Common myeloid progenitor, CD34-positive (primary cell): ENCODE measurements at regions not wholly inside any gene's neighbourhood (a gene's known extent, or its start where the extent isn't known, plus 50 kb on each side); places are given as distances from the start of the nearest gene placed in this dataset.

Experiments used
- CTCF ChIA-PET: fragments of 350-600 bp; sonication (Branson Sonifier 250); formaldehyde crosslinking; loops from one replicate; lab custom pipeline; 2021; ENCODE audit warnings: antibody characterized with exemption; lab: Charles Lee
- POLR2A ChIA-PET: fragments of 350-600 bp; sonication (Branson Sonifier 250); formaldehyde crosslinking; loops from one replicate; lab custom pipeline; 2021; ENCODE audit warnings: antibody characterized with exemption; lab: Charles Lee
- DNase-seq, 3 donors: peaks; one replicate each; pipeline versions ENCODE4 v3.0.0 to v3.0.0-alpha.2; 2013
- H3K27ac ChIP-seq, 2 experiments: 1 replicate in 1 of 2; 2 replicates in 1 of 2; pipeline ENCODE4 v1.7.0; 2013; ENCODE audit warnings: inconsistent platforms in 2 of 2, low read length in 2 of 2, mild to moderate bottlenecking in 2 of 2, low read depth in 1 of 2, moderate library complexity in 1 of 2; ENCODE audit not compliant: severe bottlenecking in 2 of 2, insufficient read depth in 1 of 2, poor library complexity in 1 of 2
- H3K27me3 ChIP-seq, 5 experiments: replicated peaks in 2 of 5; 1 replicate in 3 of 5; 2 replicates in 2 of 5; pipeline versions ENCODE4 v1.6.1 to v1.7.0; 2013; ENCODE audit warnings: low read length in 4 of 5, mild to moderate bottlenecking in 2 of 5, moderate library complexity in 2 of 5, inconsistent platforms in 1 of 5; ENCODE audit not compliant: insufficient read depth in 5 of 5, control insufficient read depth in 4 of 5
- H3K36me3 ChIP-seq, 4 experiments: 1 replicate in 2 of 4; 2 replicates in 2 of 4; pipeline versions ENCODE4 v1.6.1 to v1.7.0; 2013; ENCODE audit warnings: low read length in 3 of 4, control low read depth in 1 of 4, mild to moderate bottlenecking in 1 of 4; ENCODE audit not compliant: control insufficient read depth in 4 of 4, insufficient read depth in 4 of 4
- H3K4me1 ChIP-seq, 4 experiments: 1 replicate in 3 of 4; 2 replicates in 1 of 4; pipeline versions ENCODE4 v1.6.1 to v1.7.1; 2013; ENCODE audit warnings: low read length in 3 of 4, mild to moderate bottlenecking in 3 of 4, control low read depth in 1 of 4, inconsistent platforms in 1 of 4, moderate library complexity in 1 of 4; ENCODE audit not compliant: control insufficient read depth in 4 of 4, insufficient read depth in 4 of 4; ENCODE audit errors: control extremely low read depth in 1 of 4
- H3K4me3 ChIP-seq, 7 experiments: 1 replicate in 4 of 7; 2 replicates in 3 of 7; pipeline versions ENCODE4 v1.5.1 to v1.7.0; 2013; ENCODE audit warnings: mild to moderate bottlenecking in 7 of 7, low read length in 6 of 7, moderate library complexity in 6 of 7, inconsistent platforms in 2 of 7, low read depth in 2 of 7, control low read depth in 1 of 7; ENCODE audit not compliant: insufficient read depth in 4 of 7, control insufficient read depth in 1 of 7; ENCODE audit errors: extremely low read depth in 1 of 7
- H3K9me3 ChIP-seq, 5 experiments: 1 replicate in 4 of 5; 2 replicates in 1 of 5; pipeline versions ENCODE4 v1.6.1 to v1.7.1; 2013; ENCODE audit warnings: low read length in 4 of 5, mild to moderate bottlenecking in 2 of 5, inconsistent platforms in 1 of 5, low read depth in 1 of 5, moderate library complexity in 1 of 5; ENCODE audit not compliant: control insufficient read depth in 4 of 5, insufficient read depth in 2 of 5; ENCODE audit errors: control extremely low read depth in 1 of 5
- WGBS: methylation state at CpG from one replicate; pipeline ENCODE4 v1.1.5; 2013; ENCODE audit not compliant: insufficient coverage; 5-methylcytosine and 5-hydroxymethylcytosine counted together

- no peak for DNase-seq
- Histone ChIP-seq H3K27me3 (no peaks in the 10 kb centered on the region), H3K4me3 (no peak overlapping the region), H3K27ac (no peak overlapping the region), H3K9me3 (no peaks in the 10 kb centered on the region), H3K36me3 (no peaks in the 10 kb centered on the region), H3K4me1 (no peaks in the 10 kb centered on the region)
- ChIA-PET POLR2A (no interaction called here), CTCF (interaction anchor here (1.7 kb wide), 1 partner anchor 10 kb away, joined by 3 read pairs; no protein-coding TSS in a partner anchor)
- WGBS, result no CpG with 5 or more reads among the region's 1 CpG
Observed at GRCh38 chr4:64216741-64217140, 192.5 kb downstream of the TECRL start.

GRCh38 chr4:64205376-64205775 is 203.9 kb downstream of the TECRL start:
- CTCF ChIA-PET, result no interaction called here
- H3K27me3 ChIP-seq, result no peaks in the 10 kb centered on the region
- no peak overlapping the region for H3K27ac ChIP-seq
- POLR2A ChIA-PET, result no interaction called here
- peaks cover 0 to under 1% (median 0%) of the 10 kb centered on the region in 4 experiments for H3K4me1 ChIP-seq
- no peaks in the 10 kb centered on the region for H3K36me3 ChIP-seq
- no peak for DNase-seq
- peaks cover 0 to 10% (median 1%) of the 10 kb centered on the region in 5 experiments for H3K9me3 ChIP-seq
- 93% methylated on average over 3 of the region's 3 CpGs for WGBS
- no peak overlapping the region for H3K4me3 ChIP-seq

GRCh38 chr4:64200001-64200555 is 209.2 kb downstream of the TECRL start:
- POLR2A ChIA-PET, result no interaction called here
- no peaks in the 10 kb centered on the region for H3K27me3 ChIP-seq
- CTCF ChIA-PET, result no interaction called here
- DNase-seq, result peak in 1 of 3 donors; percentile 1
- H3K4me3 ChIP-seq, result no peak overlapping the region
- no peaks in the 10 kb centered on the region for H3K36me3 ChIP-seq
- H3K27ac ChIP-seq, result no peak overlapping the region
- no peaks in the 10 kb centered on the region for H3K9me3 ChIP-seq
- 7% methylated on average over 2 of the region's 2 CpGs for WGBS
- H3K4me1 ChIP-seq, result peaks cover 0 to 10% (median 0%) of the 10 kb centered on the region in 4 experiments

- CTCF ChIA-PET, result no interaction called here
- H3K27ac ChIP-seq, result no peak overlapping the region
- WGBS, result no CpG with 5 or more reads among the region's 1 CpG
- no peaks in the 10 kb centered on the region for H3K9me3 ChIP-seq
- no peaks in the 10 kb centered on the region for H3K27me3 ChIP-seq
- POLR2A ChIA-PET, result no interaction called here
- no peaks in the 10 kb centered on the region for H3K36me3 ChIP-seq
- peaks cover 0 to 10% (median 0%) of the 10 kb centered on the region in 4 experiments for H3K4me1 ChIP-seq
- no peak for DNase-seq
- H3K4me3 ChIP-seq, result no peak overlapping the region
Observed at GRCh38 chr4:64195582-64195981, 213.7 kb downstream of the TECRL start.

GRCh38 chr4:64192731-64193412 is 216.4 kb downstream of the TECRL start:
- Histone ChIP-seq H3K27ac (no peak overlapping the region), H3K9me3 (no peaks in the 10 kb centered on the region), H3K4me1 (no peaks in the 10 kb centered on the region), H3K36me3 (no peaks in the 10 kb centered on the region), H3K4me3 (no peak overlapping the region), H3K27me3 (no peaks in the 10 kb centered on the region)
- no peak for DNase-seq
- WGBS, result 74% methylated on average over 2 of the region's 3 CpGs
- ChIA-PET CTCF (interaction anchor here (1.3 kb wide), 1 partner anchor 30 kb away, joined by 4 read pairs; no protein-coding TSS in a partner anchor), POLR2A (no interaction called here)

- CTCF ChIA-PET, result no interaction called here
- POLR2A ChIA-PET, result no interaction called here
Observed at GRCh38 chr4:64174247-64174882, 234.9 kb downstream of the TECRL start.

GRCh38 chr4:64166365-64166764 is 242.9 kb downstream of the TECRL start:
- DNase-seq, result no peak
- POLR2A ChIA-PET, result no interaction called here
- no peak overlapping the region for H3K27ac ChIP-seq
- H3K9me3 ChIP-seq, result no peaks in the 10 kb centered on the region
- H3K27me3 ChIP-seq, result no peaks in the 10 kb centered on the region
- CTCF ChIA-PET, result no interaction called here
- no peaks in the 10 kb centered on the region for H3K36me3 ChIP-seq
- no peak overlapping the region for H3K4me3 ChIP-seq
- no peaks in the 10 kb centered on the region for H3K4me1 ChIP-seq
- WGBS, result no CpG with 5 or more reads among the region's 3 CpGs

More at GRCh38 chr4:64174247-64174882, 234.9 kb downstream of the TECRL start:
- H3K4me3 ChIP-seq, result no peak overlapping the region
- H3K9me3 ChIP-seq, result peaks cover 0 to 3% (median 0%) of the 10 kb centered on the region in 5 experiments
- H3K27ac ChIP-seq, result no peak overlapping the region
- DNase-seq, result no peak
- H3K4me1 ChIP-seq, result no peaks in the 10 kb centered on the region
- 94% methylated on average over 6 of the region's 14 CpGs for WGBS
- H3K27me3 ChIP-seq, result no peaks in the 10 kb centered on the region
- no peaks in the 10 kb centered on the region for H3K36me3 ChIP-seq
